Small intestine (tissue), 7 donors: ENCODE measurements at regions not wholly inside any gene's neighbourhood (a gene's known extent, or its start where the extent isn't known, plus 50 kb on each side); places are given as distances from the start of the nearest gene placed in this dataset.
"Not testable (repeated sequence)": the region's sequence is repeated elsewhere in the genome, so short reads cannot be mapped to it uniquely, and the experiment has no call there.

Experiments used
- DNase-seq, 2 donors: peaks; one replicate each; pipeline versions ENCODE4 v3.0.0 to v3.0.0-alpha.2; 2013
- FAIRE-seq: peaks from 2 replicates; lab custom pipeline; 2012; peaks lifted over from hg19 to GRCh38; lab: Jason Lieb, UNC
- H3K27ac ChIP-seq, 3 donors: one replicate each; pipeline ENCODE4 v1.5.1; 2013; ENCODE audit warnings: low read length in 2 of 3, mild to moderate bottlenecking in 2 of 3, control low read depth in 1 of 3, inconsistent platforms in 1 of 3, low read depth in 1 of 3, moderate library complexity in 1 of 3
- H3K27me3 ChIP-seq, 3 donors: one replicate each; pipeline ENCODE4 v1.6.1; 2013; ENCODE audit warnings: low read length in 3 of 3, inconsistent platforms in 1 of 3; ENCODE audit not compliant: control insufficient read depth in 3 of 3, insufficient read depth in 3 of 3
- H3K36me3 ChIP-seq, 3 donors: one replicate each; pipeline ENCODE4 v1.6.1; 2013; ENCODE audit warnings: low read length in 3 of 3, inconsistent platforms in 1 of 3, low read depth in 1 of 3, mild to moderate bottlenecking in 1 of 3, moderate library complexity in 1 of 3; ENCODE audit not compliant: control insufficient read depth in 3 of 3, insufficient read depth in 2 of 3
- H3K4me1 ChIP-seq, 3 donors: one replicate each; pipeline ENCODE4 v1.6.1; 2013; ENCODE audit warnings: low read length in 2 of 3, inconsistent platforms in 1 of 3, low read depth in 1 of 3, mild to moderate bottlenecking in 1 of 3, moderate library complexity in 1 of 3; ENCODE audit not compliant: control insufficient read depth in 3 of 3, insufficient read depth in 2 of 3
- H3K4me3 ChIP-seq, 3 donors: one replicate each; pipeline ENCODE4 v1.5.1; 2013; ENCODE audit warnings: low read length in 3 of 3, control low read depth in 1 of 3, inconsistent platforms in 1 of 3, low read depth in 1 of 3, mild to moderate bottlenecking in 1 of 3, moderate library complexity in 1 of 3
- H3K9me3 ChIP-seq, 2 donors: one replicate each; pipeline ENCODE4 v1.6.1; 2013; ENCODE audit warnings: low read depth in 1 of 2, low read length in 1 of 2; ENCODE audit not compliant: control insufficient read depth in 2 of 2, insufficient read depth in 1 of 2
- WGBS, 3 donors: extraction: QIAGEN DNeasy Blood & Tissue Kit; methylation state at CpG; one replicate each; pipeline ENCODE4 v1.1.7; 2013; 5-methylcytosine and 5-hydroxymethylcytosine counted together
- donor health status: healthy with polysubstance abuse.
- donor health status: control.
- donor health status: control.
- donor health status: Bipolar disorder and iron deficiency.
- donor health status: healthy.

GRCh38 chr15:92772061-92772460 is 116.5 kb upstream of the FAM174B start:
- no peak for FAIRE-seq
- Histone ChIP-seq H3K36me3 (no peaks in the 10 kb centered on the region), H3K27me3 (no peaks in the 10 kb centered on the region), H3K9me3 (no peaks in the 10 kb centered on the region), H3K4me1 (no peaks in the 10 kb centered on the region), H3K4me3 (no peak overlapping the region), H3K27ac (no peak overlapping the region)
- DNase-seq: no peak
- 93 to 96% (median 94%) methylated on average over 9 of the region's 9 CpGs for WGBS, 3 donors

- 91 to 93% (median 93%) methylated on average over 24 of the region's 24 CpGs for WGBS, 3 donors
- no peaks in the 10 kb centered on the region for H3K27me3 ChIP-seq
- H3K9me3 ChIP-seq: no peaks in the 10 kb centered on the region
- no peaks in the 10 kb centered on the region for H3K4me1 ChIP-seq
- FAIRE-seq: no peak
- H3K27ac ChIP-seq: no peak overlapping the region
- no peak for DNase-seq
- H3K36me3 ChIP-seq: no peaks in the 10 kb centered on the region
- no peak overlapping the region for H3K4me3 ChIP-seq
Measured at GRCh38 chr15:92772626-92773244, 117.2 kb upstream of the FAM174B start.

GRCh38 chr15:92773340-92773739 is 117.8 kb upstream of the FAM174B start:
- no peaks in the 10 kb centered on the region for H3K9me3 ChIP-seq
- FAIRE-seq (no peak), DNase-seq (no peak)
- H3K4me3 ChIP-seq: no peak overlapping the region
- H3K27me3 ChIP-seq: no peaks in the 10 kb centered on the region
- H3K36me3 ChIP-seq: no peaks in the 10 kb centered on the region
- no peak overlapping the region for H3K27ac ChIP-seq
- WGBS, 3 donors: 93 to 97% (median 95%) methylated on average over 6 of the region's 6 CpGs
- no peaks in the 10 kb centered on the region for H3K4me1 ChIP-seq

- FAIRE-seq: no peak
- H3K36me3 ChIP-seq: no peaks in the 10 kb centered on the region
- H3K27ac ChIP-seq: no peak overlapping the region
- H3K4me1 ChIP-seq: no peaks in the 10 kb centered on the region
- H3K4me3 ChIP-seq: no peak overlapping the region
- H3K27me3 ChIP-seq: no peaks in the 10 kb centered on the region
- H3K9me3 ChIP-seq: peaks cover 0 to 9% of the 10 kb centered on the region in 2 donors
- 88 to 100% (median 90%) methylated on average over 1 of the region's 1 CpG for WGBS, 3 donors
- DNase-seq: no peak
Measured at GRCh38 chr15:92779874-92780273, 120.2 kb upstream of the CHD2 start.

- no peaks in the 10 kb centered on the region for H3K4me1 ChIP-seq
- H3K36me3 ChIP-seq: no peaks in the 10 kb centered on the region
- WGBS, 3 donors: 96 to 97% (median 97%) methylated on average over 3 of the region's 3 CpGs
- H3K4me3 ChIP-seq: no peak overlapping the region
- H3K27me3 ChIP-seq: no peaks in the 10 kb centered on the region
- FAIRE-seq (no peak), DNase-seq (no peak)
- peaks cover 0 to 9% of the 10 kb centered on the region in 2 donors for H3K9me3 ChIP-seq
- no peak overlapping the region for H3K27ac ChIP-seq
Measured at GRCh38 chr15:92780843-92781242, 119.3 kb upstream of the CHD2 start.

- H3K27ac ChIP-seq: no peak overlapping the region
- no peaks in the 10 kb centered on the region for H3K4me1 ChIP-seq
- H3K9me3 ChIP-seq: peaks cover 0 to 9% of the 10 kb centered on the region in 2 donors
- FAIRE-seq (no peak), DNase-seq (no peak)
- no peaks in the 10 kb centered on the region for H3K36me3 ChIP-seq
- no peaks in the 10 kb centered on the region for H3K27me3 ChIP-seq
- no peak overlapping the region for H3K4me3 ChIP-seq
- WGBS, 3 donors: 87 to 95% (median 93%) methylated on average over 4 of the region's 4 CpGs
Measured at GRCh38 chr15:92781925-92782453, 118.1 kb upstream of the CHD2 start.

GRCh38 chr15:92787116-92787515 is 113.0 kb upstream of the CHD2 start:
- DNase-seq (no peak), FAIRE-seq (no peak)
- Histone ChIP-seq H3K4me3 (no peak overlapping the region), H3K4me1 (no peaks in the 10 kb centered on the region), H3K9me3 (no peaks in the 10 kb centered on the region), H3K27me3 (no peaks in the 10 kb centered on the region), H3K36me3 (no peaks in the 10 kb centered on the region), H3K27ac (no peak overlapping the region)
- WGBS, 3 donors: 88 to 95% (median 94%) methylated on average over 3 of the region's 3 CpGs

GRCh38 chr15:92788196-92788595 is 111.9 kb upstream of the CHD2 start:
- Histone ChIP-seq H3K36me3 (no peaks in the 10 kb centered on the region), H3K4me3 (no peak overlapping the region), H3K27ac (no peak overlapping the region), H3K27me3 (no peaks in the 10 kb centered on the region), H3K9me3 (no peaks in the 10 kb centered on the region), H3K4me1 (no peaks in the 10 kb centered on the region)
- DNase-seq (no peak), FAIRE-seq (no peak)
- WGBS, 3 donors: 91 to 97% (median 96%) methylated on average over 5 of the region's 5 CpGs

- H3K36me3 ChIP-seq, H3K27ac ChIP-seq, H3K4me1 ChIP-seq, H3K4me3 ChIP-seq, H3K9me3 ChIP-seq, H3K27me3 ChIP-seq, FAIRE-seq, DNase-seq: not testable (repeated sequence)
- WGBS, 3 donors: 97 to 99% (median 97%) methylated on average over 15 of the region's 15 CpGs
Measured at GRCh38 chr15:92788793-92789192, 111.3 kb upstream of the CHD2 start.
